ENCODE measurements at regions not wholly inside any gene's neighbourhood (a gene's known extent, or its start where the extent isn't known, plus 50 kb on each side); places are given as distances from the start of the nearest gene placed in this dataset.

DNA sequence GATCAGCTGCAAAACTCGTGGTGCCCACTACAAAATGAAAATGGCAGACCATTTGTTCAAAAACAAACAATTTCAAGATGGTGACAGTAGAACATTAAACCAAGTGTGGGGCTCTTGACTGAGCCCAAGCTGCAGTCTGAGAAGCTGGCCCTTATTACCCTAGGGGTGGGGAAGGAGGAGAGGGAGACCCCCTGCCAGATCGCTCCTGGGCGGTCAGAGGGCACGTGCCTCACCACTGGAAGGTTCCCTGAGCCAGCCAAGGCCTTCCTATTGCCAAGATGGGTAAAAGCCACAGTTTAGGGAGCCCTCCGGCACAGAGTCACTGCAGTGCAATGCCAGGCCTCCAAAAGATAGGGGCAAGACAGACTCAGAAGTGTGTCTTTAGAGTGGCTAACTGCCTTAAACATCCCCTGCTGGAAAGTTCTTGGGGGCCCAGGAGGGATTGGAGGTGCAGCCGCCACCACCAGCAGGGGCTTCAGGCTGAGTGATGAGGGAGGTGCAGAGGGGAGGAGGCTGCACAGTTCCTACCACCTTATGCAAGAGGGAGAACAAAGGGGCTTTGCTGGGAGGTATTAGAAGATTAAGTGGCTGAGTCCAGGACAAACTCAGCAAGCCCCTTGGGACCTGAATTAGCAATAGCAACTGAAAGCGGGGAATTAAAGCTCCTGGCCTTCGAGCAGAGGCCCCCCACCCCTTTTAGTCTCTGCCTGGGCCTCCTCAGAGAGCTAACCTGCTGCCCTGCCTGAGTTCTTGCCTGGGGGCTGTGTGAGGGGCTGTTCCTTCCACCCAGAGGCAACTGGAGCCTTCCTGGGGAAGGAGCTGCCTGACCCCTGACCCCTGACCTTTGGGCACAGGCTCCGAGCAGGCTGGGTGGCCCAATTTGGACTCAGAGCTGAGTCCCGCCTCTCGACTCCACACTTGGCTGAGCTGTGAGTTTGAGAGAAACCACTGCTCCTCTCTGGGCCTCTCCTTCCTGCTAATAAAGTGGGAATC lies 88.4 kb downstream of the VEGFA start:
- TF ChIP-seq FOXK2 (IDR thresholded peaks at IDR 0.05) (no peak), ELF4 (IDR thresholded peaks at IDR 0.05) (no peak), LEF1 (IDR thresholded peaks at IDR 0.05; ENCODE audit: borderline replicate concordance) (no peak), FOXM1 (IDR thresholded peaks at IDR 0.05; ENCODE audit: borderline replicate concordance) (no peak), L3MBTL2 (conservative IDR thresholded peaks at IDR 0.05) (no peak), ARNT (IDR thresholded peaks at IDR 0.05) (no peak), SP1 (IDR thresholded peaks at IDR 0.05) (no peak), SUZ12 (IDR thresholded peaks at IDR 0.05) (no peak), HDGF (IDR thresholded peaks at IDR 0.05; ENCODE audit: borderline replicate concordance) (no peak), ZNF384 (IDR thresholded peaks at IDR 0.05) (no peak), BHLHE40 (IDR thresholded peaks at IDR 0.05; ENCODE audit: borderline replicate concordance) (no peak), CTBP1 (IDR thresholded peaks at IDR 0.05; ENCODE audit: borderline replicate concordance) (no peak), TARDBP (IDR thresholded peaks at IDR 0.05) (no peak), FOXA1 (IDR thresholded peaks at IDR 0.05) (no peak)
- ChIA-PET POLR2A (interaction anchor here (2.1 kb wide), 1 partner anchor 8 kb away, joined by 6 read pairs; no protein-coding TSS in a partner anchor), CTCF (interaction anchor here (1.0 kb wide), 1 partner anchor 85 kb away, joined by 3 read pairs; no protein-coding TSS in a partner anchor)
- DNase-seq (ENCODE audit: extremely low spot score), result no peak

DNA sequence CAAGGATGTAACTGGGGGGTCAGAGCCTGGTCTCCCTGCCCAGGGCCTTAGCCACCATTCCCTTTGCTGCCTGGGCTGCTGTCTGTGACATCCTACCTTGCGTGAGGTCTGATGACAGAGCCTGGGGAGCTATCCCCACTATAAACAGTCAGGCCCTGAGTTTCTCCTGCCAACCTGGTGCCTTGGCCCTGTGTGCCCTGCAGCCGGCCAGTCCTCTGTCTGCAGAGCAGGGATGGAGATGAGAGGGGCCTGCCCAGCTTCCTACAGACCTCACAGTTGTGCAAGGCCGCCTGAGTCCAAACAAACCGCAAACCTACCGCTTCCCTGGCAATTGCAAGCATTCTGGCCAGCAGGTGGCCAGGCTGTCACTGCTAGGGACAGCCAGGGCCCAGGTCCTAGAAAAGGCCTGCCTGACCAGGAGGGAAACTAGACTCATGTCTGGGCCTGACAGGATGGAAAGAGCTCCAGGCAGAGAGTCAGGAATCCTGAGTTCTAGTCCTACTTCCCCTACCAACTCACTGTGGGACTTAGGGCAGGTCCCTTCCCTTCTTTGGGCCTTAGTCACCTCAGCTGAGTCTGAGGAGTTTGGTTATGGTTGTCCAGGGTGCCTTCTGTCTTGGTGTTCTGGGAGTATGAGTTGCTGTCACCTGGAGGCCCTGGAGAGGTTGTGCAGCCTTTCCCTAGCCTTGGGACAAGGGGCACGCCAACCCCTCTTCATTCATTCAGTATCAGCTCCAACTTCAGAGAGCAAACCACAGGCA lies 86.2 kb downstream of the VEGFA start:
- TF ChIP-seq SP1 (IDR thresholded peaks at IDR 0.05) (no peak), L3MBTL2 (conservative IDR thresholded peaks at IDR 0.05) (no peak), FOXK2 (IDR thresholded peaks at IDR 0.05) (no peak), ARNT (IDR thresholded peaks at IDR 0.05) (no peak), HDGF (IDR thresholded peaks at IDR 0.05; ENCODE audit: borderline replicate concordance) (no peak), FOXM1 (IDR thresholded peaks at IDR 0.05; ENCODE audit: borderline replicate concordance) (no peak), BHLHE40 (IDR thresholded peaks at IDR 0.05; ENCODE audit: borderline replicate concordance) (no peak), SUZ12 (IDR thresholded peaks at IDR 0.05) (no peak), NFRKB (IDR thresholded peaks at IDR 0.05) (no peak), ZNF384 (IDR thresholded peaks at IDR 0.05) (no peak), LEF1 (IDR thresholded peaks at IDR 0.05; ENCODE audit: borderline replicate concordance) (no peak), ELF4 (IDR thresholded peaks at IDR 0.05) (no peak), CTBP1 (IDR thresholded peaks at IDR 0.05; ENCODE audit: borderline replicate concordance) (no peak), FOXA1 (IDR thresholded peaks at IDR 0.05) (no peak), TARDBP (IDR thresholded peaks at IDR 0.05) (no peak)
- TF ChIP-seq, protein P1, sequence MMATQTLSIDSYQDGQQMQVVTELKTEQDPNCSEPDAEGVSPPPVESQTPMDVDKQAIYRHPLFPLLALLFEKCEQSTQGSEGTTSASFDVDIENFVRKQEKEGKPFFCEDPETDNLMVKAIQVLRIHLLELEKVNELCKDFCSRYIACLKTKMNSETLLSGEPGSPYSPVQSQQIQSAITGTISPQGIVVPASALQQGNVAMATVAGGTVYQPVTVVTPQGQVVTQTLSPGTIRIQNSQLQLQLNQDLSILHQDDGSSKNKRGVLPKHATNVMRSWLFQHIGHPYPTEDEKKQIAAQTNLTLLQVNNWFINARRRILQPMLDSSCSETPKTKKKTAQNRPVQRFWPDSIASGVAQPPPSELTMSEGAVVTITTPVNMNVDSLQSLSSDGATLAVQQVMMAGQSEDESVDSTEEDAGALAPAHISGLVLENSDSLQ (IDR thresholded peaks at IDR 0.05), result no peak
- ChIA-PET POLR2A (interaction anchor here (2.1 kb wide), 1 partner anchor 10 kb away, joined by 6 read pairs; no protein-coding TSS in a partner anchor), CTCF (interaction anchor here (0.6 to 2.2 kb wide), 5 partner anchors 9 to 93 kb away, joined by 3 to 11 read pairs (median 3); no protein-coding TSS in a partner anchor)
- DNase-seq (ENCODE audit: extremely low spot score), result peak; percentile 51

DNA sequence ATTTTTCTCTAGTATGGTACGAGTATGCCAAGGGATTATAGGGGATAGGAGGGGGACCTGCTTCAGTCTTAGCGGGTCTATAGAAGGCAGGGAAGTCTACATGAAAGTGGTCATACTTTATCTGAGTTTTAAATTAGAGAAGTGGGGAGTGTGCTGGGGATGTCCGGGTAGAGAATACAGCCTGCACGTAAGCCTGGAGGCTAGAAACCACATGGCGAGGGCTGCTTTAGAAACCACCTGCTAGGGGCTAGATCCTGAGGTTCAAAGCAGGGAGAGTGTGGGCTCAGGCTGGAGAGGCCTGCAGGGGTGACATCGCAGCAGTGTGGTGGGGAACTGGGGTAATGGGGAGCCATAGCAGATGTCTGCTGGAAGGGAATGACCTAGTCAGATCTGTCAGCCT lies 85.2 kb downstream of the VEGFA start:
- CTCF ChIA-PET, result interaction anchor here (1.1 to 2.2 kb wide), 2 partner anchors 9 to 10 kb away, joined by 6 to 11 read pairs; no protein-coding TSS in a partner anchor
- POLR2A ChIA-PET, result no interaction called here
- TF ChIP-seq TARDBP (IDR thresholded peaks at IDR 0.05), result no peak

DNA sequence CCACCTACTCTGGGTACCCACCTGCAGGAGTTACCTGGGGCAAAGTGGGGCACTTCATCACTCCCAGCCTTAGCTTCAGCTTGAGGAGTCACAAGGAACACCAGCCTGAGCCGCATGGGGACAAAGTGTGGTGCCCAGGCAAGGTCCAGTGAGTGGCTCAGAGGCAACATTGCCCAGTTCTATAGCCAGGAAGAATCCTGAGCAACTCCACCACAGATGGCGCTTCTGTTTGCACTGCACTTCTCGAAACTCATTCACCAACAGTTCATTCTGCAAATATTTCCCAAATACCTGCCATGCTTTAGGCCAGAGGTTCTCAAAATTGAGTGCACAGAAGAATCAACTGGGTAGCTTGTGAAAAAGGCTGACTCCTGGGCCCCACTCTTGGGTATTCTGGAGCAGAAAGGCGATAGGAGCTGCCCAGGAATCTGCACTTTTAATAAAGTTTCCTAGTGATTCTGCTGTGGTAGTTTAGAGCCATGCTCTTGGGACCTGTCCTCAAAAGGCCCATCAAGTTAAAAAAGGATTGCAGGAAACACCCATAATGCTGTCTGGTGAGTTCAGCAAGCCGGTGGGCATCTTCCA lies 83.1 kb downstream of the VEGFA start:
- ChIA-PET POLR2A (no interaction called here), CTCF (no interaction called here)
- TF ChIP-seq ELF4 (IDR thresholded peaks at IDR 0.05) (no peak), FOXM1 (IDR thresholded peaks at IDR 0.05; ENCODE audit: borderline replicate concordance) (no peak), SUZ12 (IDR thresholded peaks at IDR 0.05) (no peak), SP1 (IDR thresholded peaks at IDR 0.05) (no peak), FOXA1 (IDR thresholded peaks at IDR 0.05) (no peak), BHLHE40 (IDR thresholded peaks at IDR 0.05; ENCODE audit: borderline replicate concordance) (no peak), NFRKB (IDR thresholded peaks at IDR 0.05) (no peak), CTBP1 (IDR thresholded peaks at IDR 0.05; ENCODE audit: borderline replicate concordance) (no peak), L3MBTL2 (conservative IDR thresholded peaks at IDR 0.05) (no peak), LEF1 (IDR thresholded peaks at IDR 0.05; ENCODE audit: borderline replicate concordance) (no peak), HDGF (IDR thresholded peaks at IDR 0.05; ENCODE audit: borderline replicate concordance) (no peak), FOXK2 (IDR thresholded peaks at IDR 0.05) (no peak), ARNT (IDR thresholded peaks at IDR 0.05) (no peak)
- TF ChIP-seq, protein P1 (IDR thresholded peaks at IDR 0.05), result no peak
- DNase-seq (ENCODE audit: extremely low spot score), result no peak

More for the DNA sequence above, 85.2 kb downstream of the VEGFA start:
- no peak for DNase-seq (ENCODE audit: extremely low spot score)

DNA sequence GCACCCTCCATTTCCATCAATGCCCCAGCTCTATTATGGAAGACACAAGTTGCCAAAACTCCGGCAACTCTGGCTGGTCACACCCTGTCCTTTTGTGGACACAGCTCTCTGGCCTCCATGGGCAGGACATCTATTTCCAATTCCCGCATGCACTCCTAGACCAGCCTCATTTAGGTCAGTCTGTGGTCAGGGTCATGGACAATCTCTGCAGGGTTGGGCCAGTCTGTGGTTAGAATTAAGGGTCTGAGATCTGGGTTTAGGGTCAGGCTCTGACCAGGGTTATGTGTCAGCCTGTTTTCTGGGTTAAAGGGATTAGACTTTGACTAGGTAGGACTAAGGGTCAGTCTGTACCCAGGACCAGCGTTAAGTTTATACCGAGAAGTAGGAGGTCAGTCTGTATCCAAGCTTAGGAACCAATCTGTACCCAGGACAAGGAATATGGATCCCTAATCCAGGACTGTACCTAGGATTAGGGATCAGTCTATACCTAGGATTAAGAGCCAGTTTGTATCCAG lies 82.4 kb downstream of the VEGFA start:
- no peak for DNase-seq (ENCODE audit: extremely low spot score)
- ChIA-PET POLR2A (no interaction called here), CTCF (no interaction called here)
- no peak for TF ChIP-seq SUZ12 (IDR thresholded peaks at IDR 0.05)
- no peak for TF ChIP-seq NFRKB (IDR thresholded peaks at IDR 0.05)
- TF ChIP-seq L3MBTL2 (conservative IDR thresholded peaks at IDR 0.05), result no peak
- TF ChIP-seq FOXK2 (IDR thresholded peaks at IDR 0.05), result no peak
- TF ChIP-seq ZNF384 (IDR thresholded peaks at IDR 0.05), result no peak
- TF ChIP-seq, protein P1 (IDR thresholded peaks at IDR 0.05), result no peak
- no peak for TF ChIP-seq SP1 (IDR thresholded peaks at IDR 0.05)
- no peak for TF ChIP-seq ELF4 (IDR thresholded peaks at IDR 0.05)
- TF ChIP-seq ARNT (IDR thresholded peaks at IDR 0.05), result no peak
- no peak for TF ChIP-seq TARDBP (IDR thresholded peaks at IDR 0.05)
- TF ChIP-seq LEF1 (IDR thresholded peaks at IDR 0.05; ENCODE audit: borderline replicate concordance), result no peak
- TF ChIP-seq FOXA1 (IDR thresholded peaks at IDR 0.05), result no peak
- no peak for TF ChIP-seq FOXM1 (IDR thresholded peaks at IDR 0.05; ENCODE audit: borderline replicate concordance)
- TF ChIP-seq HDGF (IDR thresholded peaks at IDR 0.05; ENCODE audit: borderline replicate concordance), result no peak
- TF ChIP-seq CTBP1 (IDR thresholded peaks at IDR 0.05; ENCODE audit: borderline replicate concordance), result no peak
- TF ChIP-seq BHLHE40 (IDR thresholded peaks at IDR 0.05; ENCODE audit: borderline replicate concordance), result no peak
